ENCODE measurements at regions not wholly inside any gene's neighbourhood (a gene's known extent, or its start where the extent isn't known, plus 50 kb on each side); places are given as distances from the start of the nearest gene placed in this dataset.

GRCh38 chr7:136136906-136137454 is 159.8 kb upstream of the MTPN start:
- TF ChIP-seq EZH2 (IDR thresholded peaks at IDR 0.05; ENCODE audit: insufficient read depth, low read length) (no peak), CTCF (IDR thresholded peaks at IDR 0.05; ENCODE audit: insufficient read depth, low read depth, low read length) (no peak)
